ENCODE measurements at regions not wholly inside any gene's neighbourhood (a gene's known extent, or its start where the extent isn't known, plus 50 kb on each side); places are given as distances from the start of the nearest gene placed in this dataset.
"Not testable (repeated sequence)": the region's sequence is repeated elsewhere in the genome, so short reads cannot be mapped to it uniquely, and the experiment has no call there.

DNA sequence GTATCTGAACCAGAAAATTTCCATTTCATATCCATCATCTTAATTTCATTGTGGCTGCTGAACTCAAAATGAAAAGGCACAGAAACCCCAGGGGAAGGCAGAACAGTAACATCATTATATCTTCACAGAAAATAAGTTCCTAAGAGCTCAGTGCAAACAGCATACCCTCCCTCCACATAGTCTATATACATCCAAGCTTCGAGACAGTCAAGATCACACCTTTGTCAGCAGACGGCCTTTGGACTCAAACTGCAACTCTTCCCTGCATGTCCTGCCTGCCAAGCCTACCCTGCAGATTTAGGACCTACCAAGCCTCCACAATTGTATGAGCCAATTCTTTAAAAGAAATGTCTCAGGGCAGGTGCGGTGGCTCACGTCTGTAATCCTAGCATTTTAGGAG, 502.1 kb downstream of the SUCLG1 start:
- DNase-seq = no peak

GRCh38 chr2:83953697-83954096, 505.4 kb downstream of the SUCLG1 start:
- DNase-seq = no peak

GRCh38 chr2:83951378-83951947, 507.6 kb downstream of the SUCLG1 start:
- no peak for DNase-seq

DNA sequence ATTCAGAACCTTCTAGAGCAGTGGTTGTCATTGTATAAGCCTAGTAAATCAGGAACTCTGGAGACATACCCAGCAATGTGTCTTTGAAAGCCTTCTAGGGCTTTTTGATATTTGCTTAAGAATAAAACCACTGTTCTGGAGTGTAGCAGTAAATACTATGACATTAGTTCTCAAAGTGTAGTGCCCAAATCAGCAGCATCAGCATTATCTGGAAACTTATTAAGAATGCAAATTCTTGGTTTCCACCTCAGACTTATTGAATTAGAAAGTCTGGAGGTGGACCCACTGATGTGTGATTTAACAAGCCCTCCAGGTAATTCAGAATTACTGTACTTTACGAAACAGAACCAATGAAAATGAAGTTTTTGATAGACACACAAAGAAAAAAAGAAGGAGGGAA, 509.7 kb downstream of the SUCLG1 start:
- no peak for DNase-seq

- DNase-seq = no peak
Observed at GRCh38 chr2:83944191-83944590, 514.9 kb downstream of the SUCLG1 start.

DNA sequence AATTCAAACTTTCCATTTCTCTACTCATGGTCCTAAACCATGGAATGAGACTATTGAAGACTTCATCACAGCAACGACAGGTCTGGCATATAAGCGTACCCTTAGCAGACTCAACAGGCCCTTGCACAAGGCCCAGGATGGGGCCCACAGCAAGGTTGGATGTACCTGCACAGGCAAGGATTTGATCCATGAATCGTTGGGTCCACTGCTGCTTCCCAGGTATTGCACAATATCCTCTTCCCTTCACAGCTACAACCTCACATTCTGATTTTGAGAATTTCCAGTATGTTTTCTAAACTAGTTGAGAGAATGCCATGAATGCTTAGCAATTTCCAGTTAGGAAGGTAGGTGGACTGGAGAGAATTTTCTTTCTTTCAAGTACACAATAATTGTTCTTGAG, 515.8 kb downstream of the SUCLG1 start:
- DNase-seq = no peak

DNA sequence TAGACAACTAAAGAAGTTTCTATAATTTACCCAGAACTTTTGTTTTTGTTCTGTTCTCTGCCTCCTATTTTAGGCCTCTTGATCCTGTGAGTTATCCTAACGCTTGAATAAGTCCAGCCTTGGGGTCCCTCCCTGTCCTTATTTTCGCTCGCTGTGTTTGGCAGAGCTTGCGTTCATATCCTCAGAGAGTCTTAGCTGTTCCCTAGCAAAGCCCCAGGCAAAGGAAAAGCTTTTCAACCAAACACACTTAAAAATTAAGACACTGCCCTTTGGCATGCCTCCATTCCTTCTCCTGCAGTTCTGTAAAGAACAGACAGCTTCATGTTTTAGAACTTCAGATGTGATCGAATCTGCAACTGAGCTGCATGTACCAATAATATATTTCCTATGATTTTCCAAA, 517.2 kb downstream of the SUCLG1 start:
- no peak for DNase-seq

DNA sequence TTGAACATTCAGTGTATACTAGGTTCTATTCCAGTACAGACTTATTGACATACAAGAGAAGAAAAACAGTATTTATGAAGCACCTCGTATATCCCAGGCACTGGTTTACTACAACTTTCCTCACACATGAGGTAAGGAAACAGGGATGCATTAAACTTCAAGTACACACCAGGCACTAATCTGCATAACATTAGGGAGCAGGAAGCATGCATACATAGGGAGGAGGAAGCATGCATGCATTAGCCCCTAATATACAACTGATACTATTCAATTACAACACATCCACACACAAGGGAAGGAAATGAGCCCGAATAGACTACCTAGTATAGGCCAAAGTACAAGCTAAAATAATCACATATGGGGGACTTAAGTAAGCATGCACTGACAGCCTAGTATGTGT, 525.3 kb downstream of the SUCLG1 start:
- no peak for DNase-seq

DNA sequence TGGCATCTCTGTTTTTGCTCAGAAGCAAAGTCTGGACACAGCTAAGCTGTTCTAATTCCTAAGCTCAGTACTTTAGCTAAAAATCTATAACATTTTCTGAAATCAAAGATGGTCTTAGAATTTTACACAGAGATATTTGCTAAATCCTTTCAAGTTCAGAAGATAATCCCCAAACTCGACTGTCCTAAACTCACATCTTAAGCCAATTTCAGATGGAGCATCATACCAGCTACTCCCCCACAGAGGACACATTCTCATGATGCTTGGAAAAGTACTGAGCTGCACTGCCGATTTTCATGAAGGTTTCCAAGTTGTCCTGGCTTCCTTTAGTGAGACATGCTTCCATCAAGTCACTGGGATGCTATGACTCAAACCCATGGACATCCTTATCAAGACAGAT, 535.5 kb downstream of the SUCLG1 start:
- no peak for DNase-seq

- no peak for DNase-seq
Observed at GRCh38 chr2:83916559-83916958, 542.5 kb downstream of the SUCLG1 start.

DNA sequence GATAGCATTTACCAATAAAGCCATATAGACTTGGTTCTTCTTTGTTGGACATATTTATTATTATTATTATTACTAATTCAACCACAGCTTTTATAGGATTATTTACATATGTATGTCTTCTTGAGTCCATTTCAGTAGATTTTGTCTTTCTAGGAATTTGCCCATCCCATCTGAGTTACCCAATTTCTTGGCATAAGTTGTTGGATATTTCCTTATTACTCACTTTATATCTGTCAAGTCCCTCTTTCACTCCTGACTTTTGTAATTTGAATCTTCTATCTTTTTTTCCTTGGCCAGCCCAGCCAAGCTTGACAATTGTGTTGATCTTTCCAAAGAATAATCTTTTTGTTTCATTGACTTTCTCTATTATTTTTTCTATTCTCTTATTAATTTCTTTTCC, 543.7 kb downstream of the SUCLG1 start:
- DNase-seq = no peak

GRCh38 chr2:83908750-83909149, 550.3 kb downstream of the SUCLG1 start:
- DNase-seq = no peak

DNA sequence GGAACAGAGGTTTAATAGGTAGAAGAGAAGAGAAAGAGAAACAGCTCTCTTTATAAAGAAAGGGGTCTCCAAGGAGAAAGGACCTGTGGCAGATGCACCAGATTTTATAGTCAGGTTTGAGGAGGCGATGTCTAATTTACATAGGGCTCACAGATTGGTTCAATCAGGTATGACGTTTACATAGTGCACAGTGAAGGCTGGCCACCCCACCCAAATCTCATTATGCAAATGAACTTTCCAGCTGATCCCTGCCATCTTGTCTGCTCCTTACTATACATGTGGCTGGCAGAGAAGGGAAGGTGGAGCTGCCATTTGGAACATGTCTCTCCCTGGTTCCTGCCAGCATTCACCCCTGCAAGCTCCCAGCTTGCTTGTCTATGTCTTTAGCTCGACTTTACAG, 557.8 kb downstream of the SUCLG1 start:
- DNase-seq = no peak

DNA sequence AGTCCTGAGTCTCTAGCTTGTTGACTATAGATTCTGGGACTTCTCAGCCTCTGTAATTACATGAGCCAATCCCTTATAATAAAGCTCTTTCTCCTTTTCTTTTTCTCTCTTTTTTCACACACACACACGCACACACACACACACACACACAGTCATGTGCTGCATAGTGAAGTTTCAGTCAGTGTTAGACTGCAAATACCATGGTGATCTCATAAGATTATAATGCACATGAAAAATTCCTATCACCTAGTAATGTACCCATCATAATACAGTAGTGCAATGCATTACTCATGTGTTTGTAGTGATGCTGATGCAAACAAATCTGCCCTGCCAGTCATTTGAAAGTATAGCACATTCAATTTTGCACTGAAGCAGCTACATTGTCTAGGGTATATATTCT, 558.2 kb downstream of the SUCLG1 start:
- DNase-seq = no peak

- DNase-seq = no peak
Observed at GRCh38 chr2:83899271-83899670, 559.8 kb downstream of the SUCLG1 start.

DNA sequence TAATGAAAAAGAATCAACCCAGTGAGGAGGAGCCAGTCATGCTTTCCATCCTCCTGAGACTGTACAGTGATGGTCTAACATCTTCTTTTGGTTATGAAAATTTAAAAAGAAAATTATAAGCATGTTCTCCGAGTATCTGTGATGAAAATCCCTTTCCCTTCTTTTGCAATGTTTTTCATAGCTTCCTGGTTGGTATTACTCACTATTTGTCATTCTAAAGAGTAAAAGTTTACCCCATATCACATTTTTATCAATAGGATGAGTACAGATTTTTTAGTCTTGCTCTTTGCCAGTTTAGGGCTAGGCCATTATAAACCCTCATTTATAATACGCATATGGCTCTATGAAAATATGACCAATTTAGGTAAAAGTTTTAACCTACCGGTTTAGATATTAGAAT, 564.1 kb downstream of the SUCLG1 start:
- no peak for DNase-seq

DNA sequence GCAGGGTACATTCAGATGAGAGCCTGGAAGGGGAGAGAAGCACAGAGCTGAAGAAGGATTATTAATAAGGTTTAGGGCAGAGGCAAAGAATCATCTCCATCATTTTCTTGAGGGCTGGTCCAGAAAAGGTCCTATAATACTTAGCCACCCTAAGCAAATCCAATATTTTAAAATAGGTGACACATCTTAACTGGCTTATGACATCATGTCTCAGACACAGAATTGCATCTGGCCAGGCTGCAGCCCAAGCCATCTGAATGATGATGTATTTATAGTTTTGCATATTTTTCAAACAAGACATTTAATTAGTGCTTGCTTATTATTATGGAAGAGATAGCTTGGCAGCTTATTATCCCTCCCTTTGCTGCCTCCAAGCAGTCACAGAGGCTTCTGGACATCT, 571.3 kb downstream of the SUCLG1 start:
- no peak for DNase-seq

GRCh38 chr2:83879127-83879526, 580.0 kb downstream of the SUCLG1 start:
- DNase-seq = no peak

GRCh38 chr2:83877261-83877660, 581.8 kb downstream of the SUCLG1 start:
- not testable (repeated sequence) for DNase-seq

GRCh38 chr2:83874712-83875430, 584.2 kb downstream of the SUCLG1 start:
- DNase-seq = no peak

GRCh38 chr2:83874066-83874465, 585.0 kb downstream of the SUCLG1 start:
- DNase-seq = no peak

GRCh38 chr2:83873110-83873509, 586.0 kb downstream of the SUCLG1 start:
- no peak for DNase-seq

- DNase-seq = no peak
Observed at GRCh38 chr2:83866211-83866610, 592.9 kb downstream of the SUCLG1 start.

- no peak for DNase-seq
Observed at GRCh38 chr2:83862600-83862999, 596.5 kb downstream of the SUCLG1 start.

- DNase-seq = no peak
Observed at GRCh38 chr2:83860320-83860719, 598.8 kb downstream of the SUCLG1 start.

Measured in NCI-H187 (cell line).